Transverse colon (tissue), 4 donors: ENCODE measurements at regions not wholly inside any gene's neighbourhood (a gene's known extent, or its start where the extent isn't known, plus 50 kb on each side); places are given as distances from the start of the nearest gene placed in this dataset.

Source experiments
- DNase-seq: peaks from one replicate; pipeline ENCODE4 v3.0.0-alpha.2; 2019
- H3K27ac ChIP-seq, 4 donors: fragments of 200-600 bp; sonication (generic); 2 replicates each; pipeline ENCODE4 v1.5.1; 2016 to 2018; ENCODE audit warnings: inconsistent platforms in 4 of 4
- H3K27me3 ChIP-seq: fragments of 200-600 bp; sonication (generic); 2 replicates; pipeline ENCODE4 v1.5.1; 2017; ENCODE audit warnings: inconsistent platforms
- H3K36me3 ChIP-seq, 4 donors: fragments of 200-600 bp; sonication (generic); 2 replicates each; pipeline ENCODE4 v1.5.1; 2017 to 2019; ENCODE audit warnings: inconsistent platforms in 4 of 4
- H3K4me1 ChIP-seq, 4 donors: fragments of 200-600 bp; sonication (generic); 2 replicates each; pipeline ENCODE4 v1.5.1; 2017 to 2020; ENCODE audit warnings: inconsistent platforms in 4 of 4
- H3K4me3 ChIP-seq, 4 donors: fragments of 200-600 bp; sonication (generic); 1 replicate in 1 of 4; 2 replicates in 3 of 4; pipeline versions ENCODE4 v1.5.1 to v1.6.1; 2017 to 2019; ENCODE audit warnings: inconsistent platforms in 4 of 4
- H3K9me3 ChIP-seq, 2 donors: fragments of 200-600 bp; sonication (generic); 2 replicates each; pipeline ENCODE4 v1.5.1; 2017 to 2019; ENCODE audit warnings: inconsistent platforms in 2 of 2
- EP300 ChIP-seq: sonication (generic); formaldehyde crosslinking; IDR thresholded peaks from one replicate; pipeline ENCODE4 v1.6.1; 2017; ENCODE audit warnings: antibody characterized with exemption, low read depth
- POLR2A ChIP-seq: fragments of 450-650 bp; IDR thresholded peaks from one replicate; pipeline ENCODE4 v1.6.1; 2016; ENCODE audit warnings: antibody characterized with exemption, mild to moderate bottlenecking, moderate library complexity
- POLR2AphosphoS5 ChIP-seq, 3 donors: sonication (generic); formaldehyde crosslinking; IDR thresholded peaks; one replicate each; pipeline ENCODE4 v1.6.1; 2016; ENCODE audit warnings: antibody characterized with exemption in 3 of 3
- whole genome bisulfite sequencing, 2 donors: methylation state at CpG; one replicate each; pipeline ENCODE4 v1.1.5; 2018; ENCODE audit warnings: low coverage in 1 of 2; 5-methylcytosine and 5-hydroxymethylcytosine counted together
- in situ Hi-C, 4 donors: fragments of 200-750 bp; cut with MboI; loops; one replicate each; pipeline versions ENCODE4 v1.15.0 to v1.15.1; 2017; ENCODE audit warnings: low sequenced_read_pairs in 3 of 4, low pct_ligation_motif_present in 1 of 4, low pct_unique_long_range_greater_than_20kb in 1 of 4
- intact Hi-C: fragments of 100-400 bp; cut with DNase I; formaldehyde crosslinking; loops from one replicate; pipeline ENCODE4 v1.15.1; 2023; ENCODE audit warnings: low total_unique reads
- TF ChIP-seq, protein P1 (sequence below), 5 experiments: fragments of 200-600 bp in 3 of 5; fragments of 450-650 bp in 2 of 5; sonication (generic) in 3 of 5; IDR thresholded peaks; 1 replicate in 2 of 5; 2 replicates in 3 of 5; pipeline ENCODE4 v1.5.1; 2016 to 2017; ENCODE audit warnings: antibody characterized with exemption in 5 of 5, inconsistent platforms in 3 of 5, mild to moderate bottlenecking in 2 of 5, moderate library complexity in 1 of 5

DNA sequence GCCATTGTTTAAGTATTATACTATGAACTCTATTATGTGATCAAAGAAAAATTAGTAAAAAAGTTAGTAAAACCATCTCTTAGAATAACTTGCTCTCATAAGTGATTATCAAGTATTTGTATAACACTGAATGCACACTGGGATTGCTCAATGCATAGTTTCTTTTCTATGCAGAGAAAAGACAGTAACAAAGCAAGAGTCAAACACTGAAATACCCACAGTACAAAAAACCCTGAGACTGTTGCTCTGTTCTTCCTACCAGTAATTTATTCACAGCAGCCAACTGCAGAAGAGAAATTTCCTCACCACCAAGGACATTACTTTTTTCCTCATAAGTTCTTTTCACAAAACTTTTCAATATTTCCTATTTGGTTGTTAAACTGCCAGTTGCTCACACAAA, 634.4 kb downstream of the DTWD2 start:
- Histone ChIP-seq H3K9me3 (no peaks in the 10 kb centered on the region), H3K36me3 (no peaks in the 10 kb centered on the region), H3K4me3 (no peak overlapping the region), H3K4me1 (no peaks in the 10 kb centered on the region), H3K27me3 (no peaks in the 10 kb centered on the region), H3K27ac (no peak overlapping the region)
- intact Hi-C loops (no loop called here), in situ Hi-C loops (no loop called here)
- DNase-seq = no peak
- TF ChIP-seq EP300 = no peak
- no peak for TF ChIP-seq POLR2A
- TF ChIP-seq POLR2AphosphoS5 (IDR thresholded peaks at IDR 0.05) = no peak
- TF ChIP-seq, protein P1, sequence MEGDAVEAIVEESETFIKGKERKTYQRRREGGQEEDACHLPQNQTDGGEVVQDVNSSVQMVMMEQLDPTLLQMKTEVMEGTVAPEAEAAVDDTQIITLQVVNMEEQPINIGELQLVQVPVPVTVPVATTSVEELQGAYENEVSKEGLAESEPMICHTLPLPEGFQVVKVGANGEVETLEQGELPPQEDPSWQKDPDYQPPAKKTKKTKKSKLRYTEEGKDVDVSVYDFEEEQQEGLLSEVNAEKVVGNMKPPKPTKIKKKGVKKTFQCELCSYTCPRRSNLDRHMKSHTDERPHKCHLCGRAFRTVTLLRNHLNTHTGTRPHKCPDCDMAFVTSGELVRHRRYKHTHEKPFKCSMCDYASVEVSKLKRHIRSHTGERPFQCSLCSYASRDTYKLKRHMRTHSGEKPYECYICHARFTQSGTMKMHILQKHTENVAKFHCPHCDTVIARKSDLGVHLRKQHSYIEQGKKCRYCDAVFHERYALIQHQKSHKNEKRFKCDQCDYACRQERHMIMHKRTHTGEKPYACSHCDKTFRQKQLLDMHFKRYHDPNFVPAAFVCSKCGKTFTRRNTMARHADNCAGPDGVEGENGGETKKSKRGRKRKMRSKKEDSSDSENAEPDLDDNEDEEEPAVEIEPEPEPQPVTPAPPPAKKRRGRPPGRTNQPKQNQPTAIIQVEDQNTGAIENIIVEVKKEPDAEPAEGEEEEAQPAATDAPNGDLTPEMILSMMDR (IDR thresholded peaks at IDR 0.05) = no peak

DNA sequence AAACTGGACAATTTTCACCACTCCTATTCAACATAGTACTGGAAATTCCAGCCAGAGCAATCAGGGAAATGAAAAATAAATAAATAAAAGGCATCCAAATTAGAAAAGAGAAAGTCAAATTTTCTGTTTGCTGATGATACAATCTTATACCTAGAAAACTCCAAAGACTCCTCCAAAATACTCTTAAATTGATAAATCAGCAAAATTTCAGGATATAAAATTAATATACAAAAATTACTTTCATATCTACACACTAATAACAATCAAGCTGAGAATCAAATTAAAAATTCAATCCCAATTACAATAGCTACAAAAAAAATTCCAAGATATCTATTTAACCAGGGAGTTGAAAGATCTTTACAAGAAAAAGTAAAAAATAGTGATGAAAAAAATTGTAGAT, 651.9 kb downstream of the DTWD2 start:
- H3K9me3 ChIP-seq = no peaks in the 10 kb centered on the region
- H3K27ac ChIP-seq = no peak overlapping the region
- no peaks in the 10 kb centered on the region for H3K27me3 ChIP-seq
- intact Hi-C loops (no loop called here), in situ Hi-C loops (no loop called here)
- H3K4me1 ChIP-seq = no peaks in the 10 kb centered on the region
- H3K36me3 ChIP-seq = no peaks in the 10 kb centered on the region
- no peak for DNase-seq
- no peak for TF ChIP-seq POLR2AphosphoS5 (IDR thresholded peaks at IDR 0.05)
- no peak for TF ChIP-seq EP300
- TF ChIP-seq, protein P1 (IDR thresholded peaks at IDR 0.05) = no peak
- no peak for TF ChIP-seq POLR2A
- no peak overlapping the region for H3K4me3 ChIP-seq

DNA sequence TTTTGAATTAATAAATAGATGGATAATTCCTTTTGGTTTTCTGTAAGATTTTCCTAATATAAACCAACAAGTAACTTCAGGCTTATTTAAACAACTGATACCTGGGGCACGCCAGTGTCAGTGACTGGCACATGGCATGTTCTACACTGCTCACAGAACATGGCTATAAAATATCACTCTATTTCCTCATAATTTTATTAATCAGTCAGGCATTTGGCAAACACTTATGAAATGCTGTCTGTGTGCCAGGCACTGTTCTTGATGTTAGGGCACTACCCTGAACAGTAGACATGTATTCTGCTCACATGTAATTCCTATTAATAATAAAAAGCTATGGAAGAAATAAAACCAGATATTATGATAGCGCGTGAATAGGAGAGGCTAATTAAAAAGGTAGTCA, 661.0 kb downstream of the DTWD2 start:
- H3K27ac ChIP-seq = no peak overlapping the region
- no peaks in the 10 kb centered on the region for H3K27me3 ChIP-seq
- intact Hi-C loops (no loop called here), in situ Hi-C loops (no loop called here)
- no peak overlapping the region for H3K4me3 ChIP-seq
- H3K9me3 ChIP-seq = peaks cover 0 to 5% of the 10 kb centered on the region in 2 donors
- H3K36me3 ChIP-seq = no peaks in the 10 kb centered on the region
- DNase-seq = no peak
- TF ChIP-seq POLR2AphosphoS5 (IDR thresholded peaks at IDR 0.05) (no peak), EP300 (no peak), POLR2A (no peak)
- TF ChIP-seq, protein P1 (IDR thresholded peaks at IDR 0.05) = no peak
- WGBS, 2 donors = 88 to 91% methylated on average over 3 of the region's 3 CpGs
- no peaks in the 10 kb centered on the region for H3K4me1 ChIP-seq

DNA sequence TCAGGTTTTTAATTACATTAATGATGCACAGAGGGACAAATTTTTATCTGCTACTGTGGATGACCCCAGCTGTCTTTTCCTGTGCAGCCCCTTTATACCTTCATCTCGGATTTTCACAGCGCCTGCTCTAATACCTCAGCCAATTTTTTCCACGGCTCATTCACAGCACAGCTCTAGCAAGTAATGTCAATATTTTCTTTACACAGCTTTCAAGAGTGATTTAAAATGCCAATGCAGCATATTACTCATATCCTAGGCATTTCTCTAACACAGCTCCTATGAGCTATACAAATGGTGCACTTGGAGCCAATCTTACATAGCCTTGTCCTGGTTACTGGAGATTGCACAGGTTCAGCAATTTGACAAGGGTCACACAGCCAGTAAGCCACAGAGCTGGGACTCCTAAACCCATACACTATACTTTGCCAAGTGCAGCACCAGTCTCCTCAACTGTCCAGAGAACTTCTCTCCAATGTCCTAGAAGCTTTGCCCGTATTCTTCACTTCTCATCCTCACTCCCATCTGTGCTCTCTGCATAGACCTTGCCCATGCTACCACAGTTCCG, 661.8 kb downstream of the DTWD2 start:
- 74 to 86% methylated on average over 5 of the region's 5 CpGs for WGBS, 2 donors
- intact Hi-C loops (no loop called here), in situ Hi-C loops (no loop called here)
- DNase-seq = no peak
- Histone ChIP-seq H3K9me3 (peaks cover 0 to 5% of the 10 kb centered on the region in 2 donors), H3K27ac (no peak overlapping the region), H3K4me1 (no peaks in the 10 kb centered on the region), H3K27me3 (no peaks in the 10 kb centered on the region), H3K36me3 (no peaks in the 10 kb centered on the region), H3K4me3 (no peak overlapping the region)
- no peak for TF ChIP-seq EP300
- TF ChIP-seq POLR2AphosphoS5 (IDR thresholded peaks at IDR 0.05) = no peak
- TF ChIP-seq, protein P1 (IDR thresholded peaks at IDR 0.05) = no peak
- no peak for TF ChIP-seq POLR2A
